ENCODE measurements at regions not wholly inside any gene's neighbourhood (a gene's known extent, or its start where the extent isn't known, plus 50 kb on each side); places are given as distances from the start of the nearest gene placed in this dataset.

GRCh38 chr13:105311094-105311493, 1224.4 kb downstream of the EFNB2 start:
- Histone ChIP-seq H3K9ac (ENCODE audit: low read length) (no peak overlapping the region), H3K36me3 (ENCODE audit: control insufficient read depth in 1 of 2, insufficient read depth in 2 of 2, low read length in 2 of 2) (no peaks in the 10 kb centered on the region), H2AFZ (ENCODE audit: low read depth, low read length, poor library complexity, severe bottlenecking) (no peak overlapping the region), H3K27me3 (ENCODE audit: insufficient read depth, low read length) (no peaks in the 10 kb centered on the region), H3K27ac (ENCODE audit: low read depth, low read length) (no peak overlapping the region), H4K20me1 (ENCODE audit: insufficient read depth) (no peaks in the 10 kb centered on the region), H3K4me1 (ENCODE audit: control insufficient read depth in 1 of 2, insufficient read depth in 2 of 2, low read length in 2 of 2) (no peaks in the 10 kb centered on the region), H3K4me3 (replicated peaks in 1 of 2; ENCODE audit: low read depth in 1 of 2, low read length in 2 of 2) (no peak overlapping the region), H3K79me2 (ENCODE audit: insufficient read depth, low read length) (no peaks in the 10 kb centered on the region), H3K9me2 (ENCODE audit: insufficient read depth) (no peaks in the 10 kb centered on the region), H3K9me3 (ENCODE audit: control insufficient read depth in 1 of 2, insufficient read depth in 1 of 2, low read depth in 1 of 2, low read length in 2 of 2) (no peaks in the 10 kb centered on the region), H3K4me2 (ENCODE audit: low read length) (no peak overlapping the region)
- no peak for TF ChIP-seq ZNF274 (IDR thresholded peaks at IDR 0.05; ENCODE audit: low read depth, low read length)
- no peak for TF ChIP-seq ATF3 (IDR thresholded peaks at IDR 0.05)
- TF ChIP-seq RAD21 (IDR thresholded peaks at IDR 0.05; ENCODE audit: low read depth), result no peak
- no peak for TF ChIP-seq ZBTB33 (IDR thresholded peaks at IDR 0.05; ENCODE audit: extremely low read depth, insufficient replicate concordance, low read length)
- CTCF ChIA-PET, result no interaction called here
- BruUV-seq (replicated peaks), result no TSS peak
- POLR2A ChIA-PET, result no interaction called here
- no peak for DNase-seq (ENCODE audit: low read depth, low spot score)
- ATAC-seq, result no peak
- intact Hi-C loops (cut with micrococcal nuclease), result no loop called here
- RAD21 ChIA-PET (ENCODE audit: low non-redundant PET in 1 of 2, low total read pairs in 2 of 2, uncharacterized antibody in 2 of 2, unreplicated experiment in 2 of 2), result no interaction called here

- Histone ChIP-seq H3K4me1 (ENCODE audit: control insufficient read depth in 1 of 2, insufficient read depth in 2 of 2, low read length in 2 of 2) (no peaks in the 10 kb centered on the region), H2AFZ (ENCODE audit: low read depth, low read length, poor library complexity, severe bottlenecking) (no peak overlapping the region), H3K79me2 (ENCODE audit: insufficient read depth, low read length) (no peaks in the 10 kb centered on the region), H3K9me3 (ENCODE audit: control insufficient read depth in 1 of 2, insufficient read depth in 1 of 2, low read depth in 1 of 2, low read length in 2 of 2) (no peaks in the 10 kb centered on the region), H3K27ac (ENCODE audit: low read depth, low read length) (no peak overlapping the region), H3K9me2 (ENCODE audit: insufficient read depth) (no peaks in the 10 kb centered on the region), H4K20me1 (ENCODE audit: insufficient read depth) (no peaks in the 10 kb centered on the region), H3K27me3 (ENCODE audit: insufficient read depth, low read length) (no peaks in the 10 kb centered on the region), H3K4me3 (replicated peaks in 1 of 2; ENCODE audit: low read depth in 1 of 2, low read length in 2 of 2) (no peak overlapping the region), H3K4me2 (ENCODE audit: low read length) (no peak overlapping the region), H3K36me3 (ENCODE audit: control insufficient read depth in 1 of 2, insufficient read depth in 2 of 2, low read length in 2 of 2) (no peaks in the 10 kb centered on the region), H3K9ac (ENCODE audit: low read length) (no peak overlapping the region)
- intact Hi-C loops (cut with micrococcal nuclease), result no loop called here
- POLR2A ChIA-PET, result no interaction called here
- CTCF ChIA-PET, result no interaction called here
- ATAC-seq, result no peak
- DNase-seq (ENCODE audit: low read depth, low spot score), result no peak
- RAD21 ChIA-PET (ENCODE audit: low non-redundant PET in 1 of 2, low total read pairs in 2 of 2, uncharacterized antibody in 2 of 2, unreplicated experiment in 2 of 2), result no interaction called here
- no TSS peak for BruUV-seq (replicated peaks)
- TF ChIP-seq ATF3 (IDR thresholded peaks at IDR 0.05), result no peak
- no peak for TF ChIP-seq EZH2 (IDR thresholded peaks at IDR 0.05)
- TF ChIP-seq SIN3A (IDR thresholded peaks at IDR 0.05; ENCODE audit: low read depth), result no peak
- no peak for TF ChIP-seq REST (IDR thresholded peaks at IDR 0.05; ENCODE audit: low read depth)
- no peak for TF ChIP-seq CTCF (IDR thresholded peaks at IDR 0.05 in 2 of 3, conservative IDR thresholded peaks at IDR 0.05 in 1 of 3; ENCODE audit: borderline replicate concordance in 1 of 3, insufficient read depth in 1 of 3, low read depth in 2 of 3, low read length in 2 of 3)
- no peak for TF ChIP-seq CEBPB (IDR thresholded peaks at IDR 0.05; ENCODE audit: low read depth)
- TF ChIP-seq RAD21 (IDR thresholded peaks at IDR 0.05; ENCODE audit: low read depth), result no peak
- no peak for TF ChIP-seq CBX3 (IDR thresholded peaks at IDR 0.05; ENCODE audit: low read depth)
These were observed 1227.7 kb downstream of the EFNB2 start for GRCh38 chr13:105307776-105308175.

Measured in HCT116 (cell line).